MM.1S (cell line): ENCODE measurements at regions not wholly inside any gene's neighbourhood (a gene's known extent, or its start where the extent isn't known, plus 50 kb on each side); places are given as distances from the start of the nearest gene placed in this dataset.

Experiments used
- DNase-seq: peaks from one replicate; pipeline ENCODE4 v3.0.0-alpha.2; 2015
- H2AFZ ChIP-seq: fragments of 300-600 bp; sonication (generic); 2 replicates; pipeline ENCODE4 v1.6.0; 2016; ENCODE audit warnings: antibody characterized with exemption, low read length
- H3F3A ChIP-seq: fragments of 300-600 bp; sonication (generic); 2 replicates; pipeline ENCODE4 v1.6.1; 2016; ENCODE audit warnings: mild to moderate bottlenecking, antibody characterized with exemption, low read length, moderate library complexity, mixed read lengths; ENCODE audit not compliant: insufficient read depth
- H3K27ac ChIP-seq: fragments of 300-600 bp; sonication (generic); 2 replicates; pipeline ENCODE4 v1.5.1; 2016; ENCODE audit warnings: mild to moderate bottlenecking, low read length
- H3K27me3 ChIP-seq: fragments of 300-600 bp; sonication (generic); replicated peaks from 2 replicates; pipeline ENCODE4 v1.6.0; 2016; ENCODE audit warnings: low read length; ENCODE audit not compliant: insufficient read depth
- H3K36me3 ChIP-seq: fragments of 300-600 bp; sonication (generic); replicated peaks from 2 replicates; pipeline ENCODE4 v1.6.1; 2016; ENCODE audit warnings: mild to moderate bottlenecking, low read length, mixed read lengths; ENCODE audit not compliant: insufficient read depth
- H3K4me1 ChIP-seq: fragments of 300-600 bp; sonication (generic); 2 replicates; pipeline ENCODE4 v1.6.1; 2016; ENCODE audit warnings: low read length, mixed read lengths
- H3K4me2 ChIP-seq: fragments of 300-600 bp; sonication (generic); 2 replicates; pipeline ENCODE4 v1.6.0; 2016; ENCODE audit warnings: low read depth, low read length
- H3K4me3 ChIP-seq: fragments of 300-600 bp; sonication (generic); 2 replicates; pipeline ENCODE4 v1.5.1; 2016; ENCODE audit warnings: low read length, mixed read lengths
- H3K79me2 ChIP-seq: fragments of 300-600 bp; sonication (generic); 2 replicates; pipeline ENCODE4 v1.6.1; 2016; ENCODE audit warnings: mixed run types, low read length, mixed read lengths
- H3K9ac ChIP-seq: fragments of 300-600 bp; sonication (generic); 2 replicates; pipeline ENCODE4 v1.6.1; 2016; ENCODE audit warnings: low read length, mixed read lengths
- H3K9me2 ChIP-seq: fragments of 300-600 bp; sonication (generic); replicated peaks from 2 replicates; pipeline ENCODE4 v1.6.1; 2016; ENCODE audit warnings: mild to moderate bottlenecking, low read length, mixed read lengths; ENCODE audit not compliant: insufficient read depth
- H3K9me3 ChIP-seq: fragments of 300-600 bp; sonication (generic); replicated peaks from 2 replicates; pipeline ENCODE4 v1.6.1; 2016; ENCODE audit warnings: mild to moderate bottlenecking, low read length, mixed read lengths; ENCODE audit not compliant: insufficient read depth
- H4K20me1 ChIP-seq: fragments of 300-600 bp; sonication (generic); 2 replicates; pipeline ENCODE4 v1.6.1; 2016; ENCODE audit warnings: mild to moderate bottlenecking, low read length, moderate library complexity, mixed read lengths; ENCODE audit not compliant: insufficient read depth
- EZH2 ChIP-seq: fragments of 300-600 bp; sonication (generic); optimal IDR thresholded peaks from 2 replicates; pipeline ENCODE3; 2017; ENCODE audit warnings: low read depth, mild to moderate bottlenecking, antibody characterized with exemption, low read length, mixed read lengths
- EZH2phosphoT487 ChIP-seq: fragments of 300-600 bp; sonication (generic); IDR thresholded peaks from 2 replicates; pipeline ENCODE4 v1.6.1; 2018; ENCODE audit warnings: antibody characterized with exemption, low read length
- TF ChIP-seq, protein P1 (sequence below): fragments of 300-600 bp; sonication (generic); IDR thresholded peaks from 2 replicates; pipeline ENCODE4 v1.5.1; 2016; ENCODE audit warnings: antibody characterized with exemption, low read length, mixed read lengths

DNA sequence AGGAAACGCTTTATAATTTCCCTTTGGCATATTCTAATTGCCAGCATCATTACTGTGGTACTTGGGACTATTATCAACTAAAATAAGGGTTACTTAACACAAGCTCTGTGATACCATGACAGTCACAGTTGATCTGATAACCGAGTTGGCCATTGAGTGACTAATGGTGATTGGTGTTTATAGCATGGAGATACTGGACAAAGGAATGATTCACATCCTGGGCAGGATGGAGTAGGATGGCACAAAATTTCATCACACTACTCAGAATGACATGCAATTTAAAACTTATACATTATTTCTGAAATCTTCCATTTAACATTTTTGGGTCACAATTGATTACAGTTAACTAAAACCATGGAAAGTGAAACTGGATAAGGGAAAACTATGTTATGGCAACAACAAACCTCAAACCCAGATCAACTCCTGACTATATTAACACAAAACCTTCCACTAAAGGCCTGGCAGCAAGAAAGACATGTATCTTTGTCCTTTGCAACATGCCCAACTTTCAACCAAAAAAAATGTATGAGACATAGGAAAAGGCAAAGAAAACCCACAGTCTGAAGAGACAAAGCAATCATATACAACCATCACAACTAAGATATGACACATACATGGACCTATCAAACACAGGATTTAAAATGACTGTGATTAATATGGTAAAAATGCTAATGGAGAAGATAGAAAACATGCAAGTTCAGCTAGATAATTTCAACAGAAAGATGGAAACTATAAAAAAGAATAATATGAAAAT lies 208.5 kb upstream of the NRP1 start:
- Histone ChIP-seq H3F3A (no peaks in the 10 kb centered on the region), H3K9me3 (no peaks in the 10 kb centered on the region), H3K4me3 (no peak overlapping the region), H2AFZ (no peak overlapping the region), H3K79me2 (no peaks in the 10 kb centered on the region), H4K20me1 (no peaks in the 10 kb centered on the region), H3K4me1 (no peaks in the 10 kb centered on the region), H3K9me2 (no peaks in the 10 kb centered on the region), H3K36me3 (no peaks in the 10 kb centered on the region), H3K9ac (no peak overlapping the region), H3K27me3 (no peaks in the 10 kb centered on the region), H3K27ac (no peak overlapping the region), H3K4me2 (no peak overlapping the region)
- no peak for TF ChIP-seq EZH2phosphoT487
- no peak for TF ChIP-seq EZH2
- TF ChIP-seq, protein P1, sequence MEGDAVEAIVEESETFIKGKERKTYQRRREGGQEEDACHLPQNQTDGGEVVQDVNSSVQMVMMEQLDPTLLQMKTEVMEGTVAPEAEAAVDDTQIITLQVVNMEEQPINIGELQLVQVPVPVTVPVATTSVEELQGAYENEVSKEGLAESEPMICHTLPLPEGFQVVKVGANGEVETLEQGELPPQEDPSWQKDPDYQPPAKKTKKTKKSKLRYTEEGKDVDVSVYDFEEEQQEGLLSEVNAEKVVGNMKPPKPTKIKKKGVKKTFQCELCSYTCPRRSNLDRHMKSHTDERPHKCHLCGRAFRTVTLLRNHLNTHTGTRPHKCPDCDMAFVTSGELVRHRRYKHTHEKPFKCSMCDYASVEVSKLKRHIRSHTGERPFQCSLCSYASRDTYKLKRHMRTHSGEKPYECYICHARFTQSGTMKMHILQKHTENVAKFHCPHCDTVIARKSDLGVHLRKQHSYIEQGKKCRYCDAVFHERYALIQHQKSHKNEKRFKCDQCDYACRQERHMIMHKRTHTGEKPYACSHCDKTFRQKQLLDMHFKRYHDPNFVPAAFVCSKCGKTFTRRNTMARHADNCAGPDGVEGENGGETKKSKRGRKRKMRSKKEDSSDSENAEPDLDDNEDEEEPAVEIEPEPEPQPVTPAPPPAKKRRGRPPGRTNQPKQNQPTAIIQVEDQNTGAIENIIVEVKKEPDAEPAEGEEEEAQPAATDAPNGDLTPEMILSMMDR: no peak
- no peak for DNase-seq

DNA sequence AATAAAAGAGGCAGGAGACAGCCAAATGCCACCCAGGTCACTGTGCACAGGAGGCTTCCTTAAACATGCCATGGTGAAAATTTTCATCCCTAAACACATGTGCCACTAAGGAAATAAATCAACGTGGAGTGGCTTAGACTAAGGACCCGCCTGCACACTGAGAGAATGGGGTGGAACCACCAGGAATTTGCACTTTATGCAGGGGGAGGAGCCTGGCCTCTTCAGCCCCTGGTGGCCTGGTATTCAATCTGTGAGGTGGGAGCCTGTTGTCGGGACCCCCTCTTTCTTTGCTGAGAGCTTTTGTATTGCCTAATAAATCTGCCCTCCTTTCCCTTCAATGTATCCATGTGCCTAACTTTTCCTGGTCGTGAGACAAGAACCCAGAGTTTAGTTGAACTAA lies 204.6 kb upstream of the NRP1 start:
- TF ChIP-seq, protein P1: no peak
- no peak for TF ChIP-seq EZH2phosphoT487
- TF ChIP-seq EZH2: no peak
- Histone ChIP-seq H3K36me3 (no peaks in the 10 kb centered on the region), H3K9ac (no peak overlapping the region), H3K4me1 (no peaks in the 10 kb centered on the region), H3K79me2 (no peaks in the 10 kb centered on the region), H3K4me2 (no peak overlapping the region), H2AFZ (no peak overlapping the region), H3K9me2 (no peaks in the 10 kb centered on the region), H4K20me1 (no peaks in the 10 kb centered on the region), H3K27ac (no peak overlapping the region), H3K9me3 (no peaks in the 10 kb centered on the region), H3F3A (no peaks in the 10 kb centered on the region), H3K27me3 (no peaks in the 10 kb centered on the region), H3K4me3 (no peak overlapping the region)
- no peak for DNase-seq

DNA sequence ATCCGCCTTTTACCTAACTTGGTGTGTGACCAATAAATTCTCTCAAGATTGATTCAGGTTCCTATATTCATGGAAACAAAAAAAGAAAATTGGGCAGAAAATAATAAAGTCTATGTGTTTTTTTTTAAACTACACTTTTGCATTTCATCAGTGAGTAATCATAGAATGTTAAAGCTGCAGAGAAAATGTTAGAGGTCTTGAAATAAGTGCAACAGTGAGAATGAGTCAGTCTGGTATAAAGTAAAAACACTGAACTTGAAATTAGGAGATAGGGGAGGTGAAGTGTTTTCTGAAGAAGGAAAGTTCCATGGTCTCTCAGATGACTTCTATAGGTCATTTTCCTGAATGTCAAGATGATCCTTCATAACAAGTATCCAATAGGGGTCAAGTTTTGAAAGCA lies 202.6 kb upstream of the NRP1 start:
- no peak overlapping the region for H3K4me2 ChIP-seq
- TF ChIP-seq EZH2phosphoT487 (no peak), EZH2 (no peak)
- TF ChIP-seq, protein P1: no peak
- no peaks in the 10 kb centered on the region for H4K20me1 ChIP-seq
- H3K36me3 ChIP-seq: no peaks in the 10 kb centered on the region
- no peak overlapping the region for H3K4me3 ChIP-seq
- H3K27me3 ChIP-seq: no peaks in the 10 kb centered on the region
- H3K79me2 ChIP-seq: no peaks in the 10 kb centered on the region
- H2AFZ ChIP-seq: no peak overlapping the region
- no peak overlapping the region for H3K9ac ChIP-seq
- no peaks in the 10 kb centered on the region for H3K4me1 ChIP-seq
- no peak overlapping the region for H3K27ac ChIP-seq
- DNase-seq: no peak
- no peaks in the 10 kb centered on the region for H3F3A ChIP-seq
- H3K9me2 ChIP-seq: no peaks in the 10 kb centered on the region
- H3K9me3 ChIP-seq: no peaks in the 10 kb centered on the region
